Activated CD4-positive, alpha-beta T cell treated with anti-CD3 and anti-CD28 coated beads, Interleukin-2, Interleukin-6, amounts not matched to agents 100 ng/mL and 50 ng/mL, durations not matched to agents 16 hours and 8 hours (primary cell): ENCODE measurements at regions not wholly inside any gene's neighbourhood (a gene's known extent, or its start where the extent isn't known, plus 50 kb on each side); places are given as distances from the start of the nearest gene placed in this dataset.

Source experiments
- DNase-seq: peaks from one replicate; pipeline ENCODE4 v3.0.0-alpha.2; 2020

- no peak for DNase-seq
Measured at GRCh38 chr5:124088289-124089032, 576.5 kb downstream of the CSNK1G3 start.

- DNase-seq: no peak
Measured at GRCh38 chr5:124087752-124088151, 575.8 kb downstream of the CSNK1G3 start.

- DNase-seq: no peak
Measured at GRCh38 chr5:124080256-124080655, 568.3 kb downstream of the CSNK1G3 start.

- DNase-seq: no peak
Measured at GRCh38 chr5:124079062-124079461, 567.1 kb downstream of the CSNK1G3 start.

GRCh38 chr5:124074500-124074899 is 562.5 kb downstream of the CSNK1G3 start:
- DNase-seq: no peak

GRCh38 chr5:124072570-124072969 is 560.6 kb downstream of the CSNK1G3 start:
- DNase-seq: no peak

GRCh38 chr5:124071039-124071438 is 559.1 kb downstream of the CSNK1G3 start:
- DNase-seq: no peak

- DNase-seq: no peak
Measured at GRCh38 chr5:124065508-124065907, 553.5 kb downstream of the CSNK1G3 start.

GRCh38 chr5:124064956-124065355 is 553.0 kb downstream of the CSNK1G3 start:
- no peak for DNase-seq

- no peak for DNase-seq
Measured at GRCh38 chr5:124061663-124062062, 549.7 kb downstream of the CSNK1G3 start.

- DNase-seq: no peak
Measured at GRCh38 chr5:124061068-124061430, 549.1 kb downstream of the CSNK1G3 start.

GRCh38 chr5:124060413-124061067 is 548.6 kb downstream of the CSNK1G3 start:
- no peak for DNase-seq

GRCh38 chr5:124060011-124060410 is 548.0 kb downstream of the CSNK1G3 start:
- no peak for DNase-seq

GRCh38 chr5:124059200-124059599 is 547.2 kb downstream of the CSNK1G3 start:
- no peak for DNase-seq

GRCh38 chr5:124057724-124058231 is 545.8 kb downstream of the CSNK1G3 start:
- no peak for DNase-seq

GRCh38 chr5:124056991-124057723 is 545.2 kb downstream of the CSNK1G3 start:
- DNase-seq: no peak

- DNase-seq: no peak
Measured at GRCh38 chr5:124056326-124056990, 544.5 kb downstream of the CSNK1G3 start.

GRCh38 chr5:124055751-124056150 is 543.8 kb downstream of the CSNK1G3 start:
- no peak for DNase-seq

- no peak for DNase-seq
Measured at GRCh38 chr5:124054564-124054963, 542.6 kb downstream of the CSNK1G3 start.

- no peak for DNase-seq
Measured at GRCh38 chr5:124053340-124053739, 541.4 kb downstream of the CSNK1G3 start.

GRCh38 chr5:124052201-124052600 is 540.2 kb downstream of the CSNK1G3 start:
- DNase-seq: no peak

- DNase-seq: no peak
Measured at GRCh38 chr5:124050120-124050770, 538.3 kb downstream of the CSNK1G3 start.

GRCh38 chr5:124045412-124045811 is 533.4 kb downstream of the CSNK1G3 start:
- DNase-seq: no peak
